Psoas muscle (tissue), 7 donors: ENCODE measurements at regions not wholly inside any gene's neighbourhood (a gene's known extent, or its start where the extent isn't known, plus 50 kb on each side); places are given as distances from the start of the nearest gene placed in this dataset.

ENCODE experiments used
- ATAC-seq, 4 donors: fragments of 200-7000 bp; cut with Tn5 transposase; one replicate each; pipeline ENCODE4 v1.9.1; 2020; ENCODE audit warnings: moderate library complexity in 3 of 4, mild to moderate bottlenecking in 2 of 4
- DNase-seq, 2 donors: peaks; one replicate each; pipeline ENCODE4 v3.0.0-alpha.2; 2020
- H3K27ac ChIP-seq: fragments of 200-600 bp; one replicate; pipeline ENCODE4 v1.8.0; 2022
- H3K27me3 ChIP-seq, 3 donors: fragments of 200-600 bp in 1 of 3; one replicate each; pipeline versions ENCODE4 v1.6.1 to v1.8.0; 2013 to 2022; ENCODE audit warnings: low read length in 2 of 3, mild to moderate bottlenecking in 2 of 3, moderate library complexity in 1 of 3; ENCODE audit not compliant: insufficient read depth in 3 of 3
- H3K36me3 ChIP-seq, 2 donors: fragments of 200-600 bp in 1 of 2; one replicate each; pipeline versions ENCODE4 v1.6.1 to v1.8.0; 2013 to 2022; ENCODE audit warnings: low read depth in 1 of 2, mild to moderate bottlenecking in 1 of 2, moderate library complexity in 1 of 2; ENCODE audit not compliant: insufficient read depth in 1 of 2
- H3K4me1 ChIP-seq: fragments of 200-600 bp; one replicate; pipeline ENCODE4 v1.8.0; 2022
- H3K4me3 ChIP-seq: fragments of 200-600 bp; one replicate; pipeline ENCODE4 v1.8.0; 2022; ENCODE audit warnings: mild to moderate bottlenecking
- H3K9me3 ChIP-seq: fragments of 200-600 bp; one replicate; pipeline ENCODE4 v1.8.0; 2022
- CTCF ChIP-seq: fragments of 200-600 bp; IDR thresholded peaks from one replicate; pipeline ENCODE4 v1.8.0; 2022; ENCODE audit warnings: antibody characterized with exemption
- WGBS, 3 donors: extraction: QIAGEN DNeasy Blood & Tissue Kit; methylation state at CpG; one replicate each; pipeline versions ENCODE4 v1.1.6 to v1.1.7; 2013; 5-methylcytosine and 5-hydroxymethylcytosine counted together
- intact Hi-C, 2 donors: fragments of 100-400 bp; cut with DNase I; formaldehyde crosslinking; loops; one replicate each; pipeline versions ENCODE4 v1.11.0 to v1.14.2; 2022
- donor health status: healthy with polysubstance abuse.
- donor health status: DM: no; HTN: no; CAD: no; lungs with moderate emphysema.
- donor health status: Bipolar disorder and iron deficiency.
- donor health status: healthy.
- donor health status: DM: yes; HTN: yes; CAD: no.
- donor health status: DM: no; HTN: no; CAD: no.
- donor health status: DM: yes; HTN: yes; CAD: no.

- DNase-seq: no peak
- no peak overlapping the region for H3K27ac ChIP-seq
- H3K27me3 ChIP-seq: peaks cover 0 to 13% (median 0%) of the 10 kb centered on the region in 3 donors
- WGBS, 3 donors: 38 to 51% (median 49%) methylated on average over 7 of the region's 7 CpGs
- no peaks in the 10 kb centered on the region for H3K9me3 ChIP-seq
- peak; percentile 39 for TF ChIP-seq CTCF
- no peaks in the 10 kb centered on the region for H3K4me1 ChIP-seq
- H3K4me3 ChIP-seq: no peak overlapping the region
- ATAC-seq: no peak
- intact Hi-C loops: loop anchor here in 1 of 2 donors (5.0 kb wide), 1 partner anchor 260 kb away; no protein-coding TSS in a partner anchor
- H3K36me3 ChIP-seq: no peaks in the 10 kb centered on the region
Observed at GRCh38 chr14:22391908-22392565, 197.0 kb downstream of the DAD1 start.

- Histone ChIP-seq H3K4me3 (no peak overlapping the region), H3K9me3 (no peaks in the 10 kb centered on the region), H3K27ac (no peak overlapping the region), H3K4me1 (no peaks in the 10 kb centered on the region), H3K27me3 (peaks cover 0 to 13% (median 0%) of the 10 kb centered on the region in 3 donors), H3K36me3 (no peaks in the 10 kb centered on the region)
- no peak for ATAC-seq
- WGBS, 3 donors: 71 to 76% (median 76%) methylated on average over 4 of the region's 4 CpGs
- no peak for TF ChIP-seq CTCF
- no peak for DNase-seq
- intact Hi-C loops: loop anchor here in 1 of 2 donors (5.0 kb wide), 1 partner anchor 261 kb away; no protein-coding TSS in a partner anchor
Observed at GRCh38 chr14:22390824-22391461, 198.1 kb downstream of the DAD1 start.

- H3K36me3 ChIP-seq: no peaks in the 10 kb centered on the region
- no peaks in the 10 kb centered on the region for H3K4me1 ChIP-seq
- no peak for TF ChIP-seq CTCF
- intact Hi-C loops: loop anchor here in 1 of 2 donors (5.0 kb wide), 1 partner anchor 262 kb away; no protein-coding TSS in a partner anchor
- no peak for ATAC-seq
- peaks cover 0 to 13% (median 0%) of the 10 kb centered on the region in 3 donors for H3K27me3 ChIP-seq
- no peak for DNase-seq
- no peaks in the 10 kb centered on the region for H3K9me3 ChIP-seq
- H3K4me3 ChIP-seq: no peak overlapping the region
- H3K27ac ChIP-seq: no peak overlapping the region
- WGBS, 3 donors: 69 to 72% (median 72%) methylated on average over 5 of the region's 5 CpGs
Observed at GRCh38 chr14:22390195-22390594, 198.8 kb downstream of the DAD1 start.

- no peak for TF ChIP-seq CTCF
- 75 to 82% (median 79%) methylated on average over 8 of the region's 8 CpGs for WGBS, 3 donors
- Histone ChIP-seq H3K9me3 (no peaks in the 10 kb centered on the region), H3K4me3 (no peak overlapping the region), H3K27ac (no peak overlapping the region), H3K4me1 (no peaks in the 10 kb centered on the region), H3K27me3 (peaks cover 0 to 13% (median 0%) of the 10 kb centered on the region in 3 donors), H3K36me3 (no peaks in the 10 kb centered on the region)
- intact Hi-C loops: loop anchor here (5.0 to 10.0 kb wide), 3 partner anchors 83 to 426 kb away; partner anchors contain the start of gene SLC7A7 (in 1 of the 2)
- ATAC-seq: no peak
- no peak for DNase-seq
Observed at GRCh38 chr14:22388669-22389595, 200.1 kb downstream of the DAD1 start.
